ENCODE measurements at regions not wholly inside any gene's neighbourhood (a gene's known extent, or its start where the extent isn't known, plus 50 kb on each side); places are given as distances from the start of the nearest gene placed in this dataset.
"Not testable (repeated sequence)": the region's sequence is repeated elsewhere in the genome, so short reads cannot be mapped to it uniquely, and the experiment has no call there.

DNA sequence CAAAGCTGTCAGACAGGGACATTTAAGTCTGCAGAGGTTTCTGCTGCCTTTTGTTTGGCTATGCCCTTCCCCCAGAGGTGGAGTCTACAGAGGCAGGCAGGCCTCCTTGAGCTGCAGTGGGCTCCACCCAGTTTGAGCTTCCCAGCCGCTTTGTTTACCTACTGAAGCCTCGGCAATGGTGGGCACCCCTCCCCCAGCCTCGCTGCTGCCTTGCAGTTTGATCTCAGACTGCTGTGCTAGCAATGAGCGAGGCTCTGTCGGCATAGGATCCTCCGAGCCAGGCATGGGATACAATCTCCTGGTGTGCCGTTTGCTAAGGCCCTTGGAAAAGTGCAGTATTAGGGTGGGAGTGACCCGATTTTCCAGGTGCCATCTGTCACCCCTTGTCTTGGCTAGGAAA, 149.4 kb upstream of the PGRMC2 start:
- not testable (repeated sequence) for DNase-seq

DNA sequence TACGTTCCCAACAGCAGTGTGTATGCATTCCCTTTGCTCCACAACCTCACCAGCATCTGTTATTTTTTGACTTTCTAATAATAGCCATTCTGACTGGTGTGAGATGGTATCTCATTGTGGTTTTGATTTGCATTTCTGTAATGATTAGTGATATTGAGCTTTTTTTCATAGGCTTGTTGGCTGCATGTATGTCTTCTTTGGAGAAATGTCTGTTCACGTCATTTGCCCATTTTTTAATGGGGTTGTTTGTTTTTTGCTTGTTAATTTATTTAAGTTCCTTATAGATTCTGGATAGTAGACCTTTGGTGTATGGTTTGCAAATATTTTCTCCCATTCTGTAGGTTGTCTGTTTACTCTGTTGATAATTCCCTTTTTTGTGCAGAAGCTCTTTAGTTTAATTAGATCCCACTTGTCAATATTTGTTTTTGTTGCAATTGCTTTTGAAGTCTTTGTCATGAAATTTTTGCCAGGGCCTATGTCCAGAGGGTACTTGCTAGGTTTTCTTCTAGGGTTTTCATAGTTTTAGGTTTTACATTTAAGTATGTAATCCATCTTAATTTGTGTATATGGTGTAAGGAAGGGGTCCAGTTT, 141.5 kb upstream of the PGRMC2 start:
- DNase-seq = not testable (repeated sequence)

DNA sequence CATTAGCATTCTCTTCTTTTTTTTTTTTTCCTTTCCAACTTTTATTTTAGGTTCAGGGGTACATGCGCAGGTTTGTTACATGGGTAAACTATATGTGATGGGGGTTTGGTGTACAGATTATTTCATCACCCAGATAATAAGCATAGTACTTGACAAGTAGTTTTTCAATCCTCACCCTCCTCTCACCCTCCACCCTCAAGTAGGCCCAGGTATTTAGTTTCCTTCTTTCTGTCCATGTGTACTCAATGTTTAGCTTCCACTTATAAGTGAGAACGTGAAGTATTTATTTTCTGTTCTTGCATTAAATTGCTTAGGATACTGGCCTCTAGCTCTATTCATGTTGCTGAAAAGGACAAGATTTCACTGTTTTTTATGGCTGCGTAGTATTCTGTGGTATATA, 140.8 kb upstream of the PGRMC2 start:
- no peak for DNase-seq

DNA sequence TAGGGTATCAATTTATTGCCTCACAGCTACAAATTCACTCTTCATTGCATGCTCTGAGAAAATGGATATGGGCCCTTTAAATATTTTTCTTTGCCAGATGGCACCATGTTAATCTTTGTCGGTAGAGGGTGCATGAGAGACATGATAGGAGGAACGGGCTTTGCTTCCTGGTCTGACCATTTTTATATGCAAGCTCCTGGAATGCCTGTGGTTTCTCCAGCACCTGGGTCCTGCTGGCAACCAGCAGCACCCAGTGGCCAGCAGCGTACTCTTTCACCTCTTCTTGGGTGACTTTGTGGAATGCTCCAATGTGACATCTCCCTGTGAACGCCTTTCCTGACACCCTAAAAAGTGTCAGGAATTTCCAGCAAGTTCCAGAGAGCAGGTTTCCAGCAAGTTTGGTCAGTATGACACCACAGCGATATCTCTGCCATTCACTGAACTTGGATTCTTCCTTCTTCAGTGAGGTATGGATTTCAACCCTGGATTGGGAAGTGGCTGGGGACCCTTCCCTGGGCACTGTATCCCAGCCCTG, 140.3 kb upstream of the PGRMC2 start:
- peak; percentile 36 to 73 for DNase-seq

DNA sequence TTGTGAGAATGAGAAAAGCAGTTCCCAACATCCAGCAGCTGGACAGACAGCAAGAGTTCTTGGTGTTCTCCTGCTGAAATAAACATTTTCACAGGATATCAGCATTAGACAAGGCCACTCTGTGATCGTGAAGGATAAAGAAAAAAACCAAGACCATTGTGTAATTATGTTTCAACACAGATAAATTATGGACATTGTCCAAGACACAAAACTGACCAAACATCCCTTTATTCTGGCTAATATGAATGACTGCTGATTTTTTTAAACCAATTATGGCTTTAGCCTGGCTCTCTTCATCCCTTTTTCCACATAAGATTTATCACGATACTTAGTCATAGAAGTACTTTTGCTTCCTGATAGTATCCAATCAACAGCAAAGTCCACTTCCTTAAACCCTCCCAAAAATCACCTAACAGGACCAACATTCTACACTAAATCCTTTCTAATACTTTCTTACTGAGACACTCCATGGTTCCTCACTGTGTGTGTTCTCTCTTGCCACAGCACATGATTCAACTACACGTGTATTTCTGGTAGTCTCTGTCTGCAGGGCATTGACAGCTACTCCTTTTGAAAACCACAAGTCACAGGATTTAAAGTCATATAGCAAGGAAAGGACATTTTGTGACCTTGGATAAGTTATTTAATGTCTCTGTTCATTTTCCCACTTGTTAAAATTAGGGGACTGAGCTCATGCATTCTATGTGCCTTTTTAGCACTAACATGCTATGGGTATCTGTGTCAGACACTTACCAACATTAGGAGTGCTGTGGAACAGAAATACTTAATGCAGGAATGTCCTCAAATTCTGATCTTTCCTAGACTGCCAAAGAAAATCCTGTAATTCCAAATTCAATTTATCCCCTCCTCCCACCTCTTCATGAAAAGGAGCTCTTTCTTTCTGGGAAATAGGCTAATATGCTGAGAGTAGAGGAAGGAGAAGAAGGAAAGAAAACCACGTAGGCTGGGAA, 137.2 kb upstream of the PGRMC2 start:
- no peak for DNase-seq

DNA sequence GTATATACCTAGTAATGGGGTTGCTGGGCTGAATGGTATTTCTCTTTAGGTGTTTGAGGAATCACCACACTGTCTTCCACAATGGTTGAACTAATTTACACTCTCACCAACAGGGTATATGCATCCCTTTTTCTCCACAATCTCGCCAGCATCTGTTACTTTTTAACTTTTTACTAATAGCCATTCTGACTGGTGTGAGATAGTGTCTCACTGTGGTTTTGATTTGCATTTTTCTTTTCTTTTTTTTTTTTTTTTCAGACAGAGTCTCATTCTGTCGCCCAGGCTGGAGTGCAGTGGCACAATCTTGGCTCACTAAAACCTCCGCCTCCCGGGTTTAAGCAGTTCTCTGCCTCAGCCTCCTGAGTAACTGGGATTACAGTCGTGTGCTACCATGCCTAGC, 134.7 kb upstream of the PGRMC2 start:
- not testable (repeated sequence) for DNase-seq

DNA sequence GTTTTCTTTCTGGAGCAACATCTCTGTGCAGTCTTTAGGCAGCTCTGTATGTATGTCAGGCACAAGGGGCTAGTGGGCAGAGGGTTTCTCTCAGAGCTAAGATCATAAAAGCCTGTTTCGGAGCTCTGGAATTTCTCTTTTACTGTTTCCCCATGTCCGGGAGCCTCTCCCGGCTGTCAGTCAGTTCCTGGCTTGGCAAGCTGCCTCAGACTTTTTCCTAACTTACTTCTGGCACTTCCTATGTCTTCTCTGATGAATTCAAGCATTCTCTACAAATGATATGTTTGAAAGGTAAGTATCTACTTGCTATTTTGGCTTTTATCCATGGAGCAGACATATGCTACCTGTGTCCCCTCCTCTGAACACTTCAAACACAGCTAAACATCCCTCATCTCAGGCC, 129.3 kb upstream of the PGRMC2 start:
- DNase-seq = no peak

DNA sequence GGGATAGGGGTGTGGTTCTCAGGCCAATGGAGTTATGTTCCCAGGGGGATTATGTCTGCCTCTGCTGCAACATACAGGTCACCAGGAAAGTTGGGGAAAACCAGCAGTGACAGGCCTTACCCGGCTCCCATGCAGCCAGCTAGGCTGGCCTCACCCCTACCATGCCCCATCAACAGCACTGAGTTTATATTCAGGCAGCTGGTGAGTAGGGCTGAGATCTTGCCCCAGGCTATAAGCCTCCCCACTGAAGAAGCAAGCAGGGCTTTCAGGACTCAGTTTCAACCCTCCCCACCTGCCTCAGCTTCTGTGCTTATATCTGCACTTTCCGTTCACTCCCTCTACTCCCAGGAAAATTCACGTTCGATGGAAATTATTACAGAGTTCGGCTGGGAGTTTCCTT, 122.4 kb upstream of the PGRMC2 start:
- no peak for DNase-seq

DNA sequence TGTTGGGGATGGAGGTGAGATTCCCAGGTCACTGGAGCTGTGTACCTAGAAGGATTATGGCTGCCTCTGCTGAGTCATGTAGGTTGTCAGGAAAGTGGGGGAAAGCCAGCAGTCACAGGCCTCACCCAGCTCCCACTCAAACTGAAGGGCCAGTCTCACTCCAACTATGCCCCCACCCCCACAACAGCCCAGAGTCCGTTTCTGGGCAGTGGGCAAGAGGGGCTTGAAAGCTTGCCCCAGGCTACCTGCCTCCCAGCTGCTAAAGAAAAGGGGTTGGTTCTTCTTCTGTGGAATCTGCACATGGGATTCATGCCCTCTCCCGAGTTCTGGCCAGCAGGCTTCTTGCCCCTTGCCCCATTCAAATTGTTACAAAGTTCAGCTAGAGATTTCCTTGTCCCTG, 116.0 kb upstream of the PGRMC2 start:
- no peak for DNase-seq

DNA sequence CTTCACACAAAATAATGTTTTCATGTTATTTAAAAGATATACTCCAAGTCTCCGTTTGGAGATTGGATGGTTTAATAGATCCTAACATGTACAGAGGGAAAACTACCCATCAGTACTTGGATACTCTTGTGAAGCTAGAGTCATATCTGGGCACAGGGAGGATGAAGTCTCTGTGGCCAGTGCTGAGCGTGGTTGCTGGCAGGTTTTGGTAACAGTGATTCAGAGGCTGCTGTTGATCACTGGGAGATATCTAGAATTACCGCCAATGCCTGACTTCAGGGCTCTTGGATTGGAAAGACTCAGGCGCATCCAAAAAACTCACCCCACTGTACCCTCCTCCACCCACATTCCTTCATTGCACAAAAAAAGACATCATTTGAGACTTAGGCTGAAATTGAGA, 107.2 kb upstream of the PGRMC2 start:
- DNase-seq = no peak

DNA sequence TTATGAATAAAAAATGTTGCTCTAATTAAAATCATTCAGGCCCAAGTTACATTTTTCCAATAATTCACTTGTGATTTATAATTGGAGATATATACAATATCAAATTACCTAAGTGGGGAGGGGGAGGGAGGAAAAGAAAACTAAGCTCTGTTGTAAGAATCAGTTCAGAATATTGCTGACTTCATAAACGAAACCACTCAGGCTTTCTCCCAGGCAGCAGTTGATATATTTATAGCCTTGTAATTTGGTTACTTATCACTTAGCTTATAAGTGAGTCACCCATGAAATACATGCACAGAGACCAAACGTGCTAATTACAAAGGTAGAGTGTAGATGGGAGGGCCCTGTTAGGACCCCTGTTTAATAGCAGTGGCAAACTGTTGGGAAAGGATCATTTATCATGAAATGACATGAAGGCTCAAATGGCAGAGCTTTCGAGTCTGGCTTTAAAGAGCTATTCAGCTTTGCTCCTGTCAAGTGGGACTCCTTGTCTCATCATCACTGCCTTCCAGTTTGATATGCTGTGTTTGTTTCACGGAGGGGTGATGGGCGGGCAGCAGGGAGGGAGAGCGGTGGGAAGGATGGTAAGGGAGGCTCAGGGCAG, 105.6 kb upstream of the PGRMC2 start:
- DNase-seq = no peak

DNA sequence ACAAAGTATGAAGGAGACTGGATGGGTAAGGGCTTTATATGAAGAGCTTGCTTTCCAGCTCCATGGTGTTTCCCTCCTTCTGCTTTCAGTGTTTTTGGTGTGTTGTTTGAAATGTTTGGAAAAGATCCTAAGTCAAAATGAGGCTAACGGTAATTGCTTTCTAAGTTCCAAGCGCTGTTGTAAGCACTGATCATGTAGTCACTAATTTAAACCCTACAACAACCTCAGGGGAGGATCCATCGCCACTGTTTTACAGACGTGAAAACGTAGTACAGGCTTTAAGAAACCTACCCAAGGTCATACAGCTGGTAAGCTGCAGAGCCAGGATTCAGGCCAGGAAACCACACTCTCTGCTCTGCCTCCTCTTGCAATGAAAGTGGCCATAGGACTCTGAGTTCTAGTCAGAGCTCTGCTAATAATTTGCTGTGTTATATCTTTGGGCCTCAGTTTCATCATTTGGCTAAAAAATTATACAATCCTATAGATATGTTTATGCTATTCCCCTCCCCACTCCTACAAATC, 102.9 kb upstream of the PGRMC2 start:
- DNase-seq = no peak

DNA sequence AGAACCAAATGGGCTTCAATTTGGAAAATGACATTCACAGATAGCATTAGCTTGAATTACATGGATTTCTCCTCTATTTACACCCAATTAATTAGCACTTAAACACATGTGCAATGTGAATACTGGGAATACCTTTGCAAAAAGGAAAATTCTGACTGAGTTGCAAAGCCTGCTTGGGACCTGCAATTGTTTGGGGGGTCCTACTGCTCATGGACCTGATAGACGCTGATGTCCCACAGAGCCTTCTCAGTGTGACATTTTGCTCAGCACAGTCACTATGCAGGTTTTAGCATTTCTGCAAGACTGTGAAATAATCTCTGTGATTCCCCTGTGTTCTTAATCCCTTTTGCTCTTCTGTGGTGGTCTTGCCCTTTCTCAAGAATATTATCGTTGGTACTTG, 101.2 kb upstream of the PGRMC2 start:
- DNase-seq = no peak

DNA sequence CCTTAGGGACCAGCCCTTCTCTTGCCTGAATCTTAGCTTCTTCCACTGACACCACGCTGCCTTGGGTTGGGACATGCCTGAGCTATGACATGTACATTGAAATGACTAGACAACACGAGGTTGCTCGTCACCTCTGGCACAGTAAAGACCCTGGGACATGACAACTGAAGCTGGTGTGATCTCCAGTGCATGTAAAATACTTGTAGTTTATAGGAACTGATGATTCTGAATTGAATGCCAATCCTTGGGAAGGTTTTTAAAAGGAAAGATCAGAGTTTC, 100.7 kb upstream of the PGRMC2 start:
- no peak for DNase-seq

DNA sequence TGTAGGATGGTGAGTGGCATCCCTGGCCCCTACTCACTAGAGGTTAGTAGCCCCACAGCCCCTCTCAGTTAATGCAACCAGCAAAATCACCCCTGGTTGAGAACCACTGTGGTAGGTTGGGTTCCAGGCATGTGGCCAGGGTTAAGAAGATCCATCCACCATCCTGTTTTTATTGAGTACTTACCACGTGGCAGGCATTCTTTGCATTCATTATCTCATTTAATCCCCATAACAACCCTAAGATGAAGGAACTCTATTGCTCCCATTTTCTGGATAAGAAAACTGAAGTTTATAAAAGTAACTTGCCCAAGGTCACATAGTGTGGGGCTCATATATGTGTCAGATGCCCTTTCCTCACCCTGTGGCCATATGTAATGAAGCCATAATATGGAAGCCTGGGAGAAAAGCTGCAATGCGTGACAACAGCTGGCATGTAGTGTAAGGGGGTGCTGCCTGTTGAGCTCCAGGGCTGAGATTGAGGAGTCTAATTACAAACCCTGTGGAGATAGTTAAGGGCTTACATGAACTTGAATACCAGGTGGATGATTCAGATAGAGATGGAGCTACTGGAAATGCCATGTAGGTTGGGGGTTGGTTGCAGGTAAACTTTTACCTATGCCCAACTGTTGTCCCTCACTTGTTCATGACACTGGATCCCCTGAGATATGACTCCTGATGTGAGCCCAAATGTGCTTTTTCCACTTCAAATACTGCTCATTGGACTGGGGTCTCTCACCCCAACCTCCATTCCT, 100.2 kb upstream of the PGRMC2 start:
- peak in 1 of 2 experiments; percentile 9 for DNase-seq

DNA sequence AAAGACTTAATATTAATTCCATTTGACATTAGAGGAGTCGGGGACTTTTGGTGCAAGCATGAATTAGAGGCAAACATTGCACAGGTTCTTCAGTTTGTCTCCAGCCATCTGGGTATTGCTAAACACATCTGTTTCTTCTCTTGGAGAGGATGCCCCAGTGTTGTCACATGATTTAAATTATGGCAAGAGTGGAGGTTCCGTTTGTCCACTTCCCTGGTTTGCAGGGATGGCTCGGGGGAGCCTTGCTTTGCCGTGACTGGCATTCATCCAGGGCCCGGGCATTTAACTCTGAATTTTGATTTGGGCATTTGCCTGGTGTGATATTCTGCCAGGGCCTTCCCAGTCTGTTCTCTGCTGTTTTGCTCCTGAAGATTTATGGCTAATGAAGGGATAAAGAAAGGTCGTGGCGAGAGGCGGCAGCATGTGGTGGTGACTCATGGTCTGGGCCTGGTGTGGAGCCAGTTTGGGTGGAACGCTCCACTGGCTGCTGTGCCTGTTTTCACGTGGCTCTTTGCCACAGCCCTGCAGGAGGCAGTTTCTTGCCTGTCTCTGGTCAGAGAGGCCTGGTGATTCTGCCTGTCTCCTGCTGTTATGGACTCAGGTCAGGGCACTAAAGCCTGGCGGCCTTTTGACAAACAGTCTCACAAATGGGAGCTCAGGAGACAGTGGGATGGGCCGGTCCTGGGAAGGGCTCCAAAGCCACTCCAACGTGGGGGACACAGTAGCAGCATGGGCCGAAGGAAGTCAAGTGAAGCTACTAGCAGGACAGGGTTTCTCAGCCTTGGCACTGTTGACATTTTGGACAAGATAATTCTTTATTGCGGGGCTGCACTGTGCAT, 99.4 kb upstream of the PGRMC2 start:
- peak in 1 of 2 experiments; percentile 65 for DNase-seq

DNA sequence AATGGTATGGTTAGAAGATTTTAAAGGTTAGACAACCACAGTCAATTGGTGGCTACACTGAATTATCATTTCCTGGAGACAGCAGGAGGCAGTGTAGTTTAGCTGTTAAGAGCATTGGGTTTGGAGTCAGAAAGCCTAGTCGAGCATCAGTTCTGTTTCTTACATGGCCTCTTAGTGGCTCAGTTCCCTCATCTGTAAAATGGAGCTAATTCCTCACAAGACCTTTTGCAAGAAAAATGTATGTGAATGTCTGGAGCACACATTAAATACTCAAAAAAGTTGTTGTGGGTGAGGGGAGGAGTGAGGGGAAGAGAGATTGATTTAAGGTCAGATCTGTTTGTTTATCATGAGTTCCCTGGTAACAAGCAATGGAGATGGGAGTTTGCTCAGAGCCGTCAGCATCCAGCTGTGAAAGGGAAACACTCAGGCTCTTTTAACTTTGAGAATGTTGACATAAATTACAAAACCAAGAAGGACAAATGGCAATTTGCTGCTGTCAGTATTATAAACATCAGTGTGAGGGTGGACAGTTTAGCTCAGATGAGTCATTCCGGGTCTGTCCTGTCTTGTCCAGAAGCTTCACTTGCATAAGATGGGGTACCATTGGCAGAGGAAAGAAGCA, 98.2 kb upstream of the PGRMC2 start:
- no peak for DNase-seq

DNA sequence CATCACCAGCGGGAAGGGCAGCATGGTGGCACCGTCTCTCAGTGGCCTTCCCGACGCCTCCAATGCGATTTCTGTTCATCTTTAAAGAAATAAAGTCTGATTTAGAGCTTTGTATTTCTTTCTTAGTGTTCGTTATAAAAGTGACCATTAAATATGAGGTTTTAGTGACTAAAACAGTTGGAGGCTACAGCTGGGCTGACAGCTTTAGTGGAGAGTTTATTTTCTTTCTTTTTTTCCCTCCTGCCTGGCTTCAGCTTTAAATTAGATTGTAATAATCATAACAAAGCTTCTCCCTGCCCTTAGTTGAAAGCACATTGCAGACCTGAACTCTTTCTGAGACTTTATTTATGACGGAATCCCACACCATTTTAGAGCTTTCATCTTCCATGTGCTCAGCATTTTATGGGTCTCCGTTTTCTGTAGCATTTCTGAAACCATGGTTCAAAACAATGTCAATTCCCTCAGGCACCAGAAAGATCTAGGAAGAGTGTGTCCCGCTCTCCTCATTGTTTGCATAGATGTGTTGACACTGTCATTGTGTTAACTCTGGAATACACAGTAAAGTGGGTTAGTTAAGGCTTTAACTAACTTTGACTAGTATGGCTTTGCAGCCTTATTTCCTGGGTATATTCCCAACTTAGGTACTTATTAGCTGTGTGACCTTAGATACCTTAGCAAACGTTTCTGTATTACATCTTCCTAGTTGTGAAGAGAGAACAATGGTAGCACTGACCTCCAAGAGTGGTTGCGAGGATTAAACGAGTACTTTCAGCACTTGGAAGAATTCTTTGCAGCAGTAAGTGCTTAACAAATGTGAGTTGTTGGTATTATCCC, 97.4 kb upstream of the PGRMC2 start:
- DNase-seq = no peak

DNA sequence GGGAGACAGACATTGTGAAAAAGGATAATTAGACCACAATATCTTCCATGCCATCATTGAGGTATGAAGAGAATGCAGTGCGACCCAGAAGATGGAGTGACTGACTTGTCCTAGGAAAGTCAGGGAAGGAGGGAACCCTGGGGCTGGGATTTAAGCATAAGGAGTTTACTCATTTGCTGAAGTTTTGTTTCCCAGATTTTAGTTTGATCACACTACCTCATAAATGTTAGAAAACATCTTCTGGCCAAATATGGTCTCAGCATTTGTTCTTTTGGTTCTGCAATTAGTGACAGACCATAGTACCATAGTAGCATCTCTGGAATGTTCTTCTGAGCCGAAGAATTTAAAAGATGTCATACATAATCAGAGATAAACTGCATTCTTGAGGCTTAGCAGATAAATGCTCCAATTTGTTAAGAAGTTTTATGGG, 96.5 kb upstream of the PGRMC2 start:
- DNase-seq = no peak

DNA sequence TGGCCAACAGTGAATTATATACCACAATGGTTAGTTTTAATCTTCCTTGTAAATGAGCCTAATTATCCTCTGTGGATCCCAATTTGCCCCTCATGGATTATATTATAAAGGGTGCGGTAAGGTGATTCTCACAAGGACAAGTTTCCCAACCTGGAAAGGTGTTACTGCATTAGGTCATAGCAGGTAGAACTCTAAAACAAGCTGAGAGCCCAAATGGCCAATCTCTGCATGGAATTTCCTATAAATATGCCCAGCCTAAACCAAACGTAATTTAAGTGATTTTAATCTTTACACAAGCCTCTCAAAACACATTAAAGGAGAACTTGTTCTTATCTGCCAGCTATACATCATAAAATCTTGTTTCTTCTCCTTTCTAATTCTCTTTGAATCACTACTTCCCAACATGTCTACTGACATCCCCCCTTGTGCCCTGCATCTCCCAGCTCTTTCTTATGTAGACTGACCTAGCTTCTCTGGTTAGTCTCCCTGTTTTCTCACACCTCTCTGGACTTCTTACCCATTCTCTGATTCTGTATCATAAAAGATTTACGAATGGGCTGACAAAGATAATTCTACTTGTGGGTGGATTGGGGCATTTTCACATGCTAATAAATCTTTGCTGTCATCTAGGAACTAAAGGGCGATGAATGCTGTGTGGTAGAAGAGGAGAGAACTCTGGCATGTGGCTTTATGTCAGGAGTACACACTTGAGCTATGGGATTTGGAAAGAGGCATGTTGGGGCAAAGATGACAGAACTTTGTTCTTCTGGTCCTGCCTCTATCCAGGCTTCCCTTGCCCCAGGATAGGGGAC, 94.3 kb upstream of the PGRMC2 start:
- DNase-seq = no peak

Measured in NCI-H524 (cell line).